TTC549 (cell line): ENCODE measurements at regions not wholly inside any gene's neighbourhood (a gene's known extent, or its start where the extent isn't known, plus 50 kb on each side); places are given as distances from the start of the nearest gene placed in this dataset.

Experiments used
- FAIRE-seq: peaks from 2 replicates; lab custom pipeline; 2012; peaks lifted over from hg19 to GRCh38; lab: Jason Lieb, UNC

DNA sequence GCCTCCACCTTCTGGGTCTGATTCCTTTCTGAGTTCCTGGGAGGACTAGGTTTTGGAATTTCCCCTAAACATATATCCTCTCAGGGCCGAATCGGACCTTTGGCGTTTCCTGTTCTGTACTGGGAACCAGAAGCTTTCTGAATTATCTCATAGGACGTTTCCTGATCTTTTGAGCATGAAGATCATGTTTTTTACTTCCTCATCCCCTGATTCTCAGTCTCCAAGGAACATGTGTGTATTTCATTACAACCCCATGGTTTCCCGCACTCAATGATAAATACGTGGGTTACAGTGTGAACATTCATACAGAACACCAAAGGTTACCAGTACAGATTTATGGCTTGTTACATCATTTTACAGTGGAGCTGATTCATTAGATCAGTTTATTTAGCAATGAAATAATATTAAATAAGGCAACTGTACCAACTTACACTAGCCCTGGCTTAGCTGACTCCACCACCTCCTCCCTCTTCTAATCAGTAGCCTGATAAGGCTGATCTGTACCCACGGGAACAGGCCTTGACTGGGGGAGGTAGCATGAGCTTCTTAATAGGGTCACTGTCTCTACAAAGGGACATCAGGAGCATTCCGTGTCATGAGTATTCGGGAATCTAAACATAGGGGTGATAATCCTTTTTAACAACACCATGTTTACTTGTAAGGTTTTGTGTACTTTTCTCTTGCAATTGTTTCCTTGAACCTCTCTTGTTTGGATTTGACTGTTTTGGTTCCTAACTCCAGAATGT lies 57.8 kb upstream of the ERRFI1 start:
- peak; percentile 72 for FAIRE-seq

DNA sequence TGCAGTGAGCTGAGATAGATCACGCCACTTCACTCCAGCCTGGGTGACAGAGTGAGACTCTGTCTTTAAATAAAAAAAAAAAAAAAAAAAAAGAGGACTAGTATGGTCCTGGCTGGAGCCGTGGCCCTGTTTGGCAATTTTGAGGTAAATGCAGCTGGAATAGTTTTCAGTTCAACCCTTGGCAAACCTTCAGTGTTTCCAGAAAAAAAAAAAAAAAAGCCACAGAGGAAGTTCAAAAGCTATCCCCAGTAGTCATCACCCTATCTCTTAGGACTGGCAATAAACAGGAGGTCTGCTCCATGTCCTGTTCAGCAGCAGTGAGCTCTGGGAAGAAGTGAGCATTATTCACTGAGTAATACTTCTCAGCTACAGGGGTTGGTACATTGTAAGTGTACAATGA lies 56.8 kb upstream of the ERRFI1 start:
- FAIRE-seq, result peak; percentile 26

DNA sequence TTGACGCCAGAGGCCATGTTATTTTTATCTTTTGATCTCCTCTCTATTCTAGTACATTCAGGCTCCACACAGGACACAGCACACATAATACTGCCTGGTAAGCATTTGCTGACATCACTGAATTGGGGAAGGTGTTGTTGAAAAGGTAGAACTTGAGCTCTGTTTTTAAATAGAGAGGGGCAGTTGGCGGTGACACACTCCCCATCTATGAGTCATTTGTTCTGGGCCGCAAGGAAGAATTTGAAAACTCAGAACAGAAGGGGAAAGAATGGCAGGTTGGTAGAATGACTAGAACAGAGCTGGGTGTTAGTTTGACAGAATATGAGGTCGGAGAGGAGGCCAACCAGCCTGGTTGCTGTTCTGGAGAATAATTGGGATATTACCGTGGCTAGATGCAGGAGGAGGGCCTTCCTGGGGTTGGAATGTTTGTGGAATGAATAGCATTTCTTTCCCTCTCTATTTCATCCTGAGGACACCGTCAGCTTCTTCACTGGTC lies 52.1 kb upstream of the ERRFI1 start:
- no peak for FAIRE-seq

DNA sequence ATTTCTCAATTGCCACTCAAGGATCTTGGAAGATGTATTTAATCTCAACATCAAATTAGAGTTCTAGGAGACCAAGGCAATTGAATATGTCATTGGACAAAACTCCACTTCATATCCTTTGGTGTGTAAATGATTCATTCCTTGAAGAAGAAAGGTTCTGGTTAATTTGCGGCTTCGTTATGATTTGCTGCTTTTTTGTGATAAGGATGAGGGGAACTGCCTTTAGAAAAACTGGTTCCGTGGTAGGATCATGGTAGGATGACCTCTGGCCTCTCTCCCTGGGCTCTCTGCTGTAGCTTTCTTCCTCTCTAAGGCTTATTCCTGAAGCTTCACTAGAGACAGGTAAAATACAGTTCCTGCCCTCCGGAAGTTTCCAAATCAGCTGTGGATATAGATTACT lies 51.5 kb upstream of the ERRFI1 start:
- FAIRE-seq, result no peak

DNA sequence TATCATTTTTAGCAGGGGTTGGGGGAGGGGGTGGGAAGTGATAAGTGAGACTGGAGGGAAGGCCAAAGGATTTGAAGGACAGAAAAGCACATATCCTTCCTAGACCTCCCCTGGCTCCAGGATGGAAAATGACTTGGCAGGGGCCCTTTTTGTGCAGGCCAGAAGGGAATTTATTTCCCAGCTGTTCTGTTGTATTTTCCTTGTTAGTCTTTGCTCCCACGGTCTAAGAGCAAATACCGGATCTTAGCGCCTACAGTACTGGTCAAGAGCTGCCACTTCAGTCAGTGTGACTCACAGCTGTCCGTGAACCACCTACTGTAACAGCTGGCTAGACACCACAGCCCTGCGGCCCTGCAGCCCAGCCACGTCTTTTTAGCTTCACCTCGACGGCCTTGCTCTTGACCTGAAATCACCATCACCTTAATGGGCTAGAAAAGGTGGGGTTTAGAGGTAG lies 51.0 kb upstream of the ERRFI1 start:
- no peak for FAIRE-seq

DNA sequence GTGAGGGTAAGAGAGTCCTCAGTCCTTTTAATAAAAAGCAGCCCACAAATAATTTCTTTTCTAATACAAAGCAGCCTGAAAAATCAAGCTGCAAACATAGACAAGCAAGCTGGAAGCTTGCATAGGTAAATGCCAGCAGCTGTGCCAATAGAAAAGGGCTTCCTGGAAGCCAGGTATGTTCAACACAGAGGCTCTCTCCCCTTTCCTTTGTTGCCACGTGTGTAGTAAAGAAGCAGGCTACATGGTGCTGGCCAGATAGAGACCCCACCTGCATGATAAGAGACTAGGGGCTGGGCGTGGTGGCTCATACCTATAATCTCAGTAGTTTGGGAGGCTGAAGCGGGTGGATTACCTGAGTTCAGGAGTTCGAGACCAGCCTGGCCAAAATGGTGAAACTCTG lies 50.1 kb upstream of the ERRFI1 start:
- FAIRE-seq, result no peak
